DMS53 treated with DMSO at 0.1 percent for 48 hours (cell line): ENCODE measurements at regions not wholly inside any gene's neighbourhood (a gene's known extent, or its start where the extent isn't known, plus 50 kb on each side); places are given as distances from the start of the nearest gene placed in this dataset.
"Not testable (repeated sequence)": the region's sequence is repeated elsewhere in the genome, so short reads cannot be mapped to it uniquely, and the experiment has no call there.

ENCODE experiments used
- DNase-seq: peaks from one replicate; lab custom pipeline; 2025; ENCODE audit not compliant: unreplicated experiment; lab: John Stamatoyannopoulos, UW

GRCh38 chr1:184821658-184822057 lies 67.0 kb upstream of the EDEM3 start:
- no peak for DNase-seq

DNA sequence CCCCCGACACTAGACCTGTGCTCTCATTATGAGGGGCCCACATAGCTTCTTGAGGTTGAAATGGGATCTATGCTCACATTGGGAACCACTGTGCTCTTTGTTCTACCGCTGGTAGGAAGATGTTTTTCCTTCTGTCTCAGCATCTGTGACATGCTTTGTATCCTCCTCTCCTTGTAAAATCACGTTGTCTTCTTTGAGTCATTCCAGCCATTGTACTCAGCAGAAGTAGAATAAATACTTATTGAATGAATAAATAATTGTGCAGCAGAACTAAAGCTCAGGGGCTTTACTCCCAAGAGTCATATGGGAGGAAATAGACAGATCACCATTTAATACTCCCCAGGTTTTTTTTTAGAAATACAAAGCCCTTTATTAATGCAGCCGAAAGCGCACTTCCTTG lies 66.3 kb upstream of the EDEM3 start:
- DNase-seq = no peak

GRCh38 chr1:184820218-184820750 lies 65.6 kb upstream of the EDEM3 start:
- DNase-seq = no peak

DNA sequence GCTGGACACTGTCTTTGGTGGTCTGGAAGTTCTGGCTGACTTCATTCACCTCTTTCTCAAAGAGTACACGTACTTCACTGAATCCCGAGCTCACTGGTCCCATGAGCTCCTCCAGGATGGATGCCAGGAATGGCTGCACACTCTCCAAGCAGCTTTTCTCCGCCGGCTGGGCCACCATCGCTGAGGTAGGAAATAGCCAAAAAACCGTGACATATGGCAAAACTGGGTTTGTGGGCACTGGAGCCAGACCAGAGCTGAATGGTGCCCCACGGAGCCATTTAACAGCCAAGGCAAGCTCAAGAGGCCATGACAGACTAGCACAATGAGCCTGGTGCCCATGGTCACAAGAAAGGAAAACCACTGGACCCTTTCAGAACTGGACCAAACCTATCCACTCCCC lies 64.0 kb upstream of the EDEM3 start:
- DNase-seq = no peak

GRCh38 chr1:184817003-184817402 lies 62.3 kb upstream of the EDEM3 start:
- DNase-seq = not testable (repeated sequence)

GRCh38 chr1:184813528-184814089 lies 59.0 kb upstream of the EDEM3 start:
- no peak for DNase-seq

DNA sequence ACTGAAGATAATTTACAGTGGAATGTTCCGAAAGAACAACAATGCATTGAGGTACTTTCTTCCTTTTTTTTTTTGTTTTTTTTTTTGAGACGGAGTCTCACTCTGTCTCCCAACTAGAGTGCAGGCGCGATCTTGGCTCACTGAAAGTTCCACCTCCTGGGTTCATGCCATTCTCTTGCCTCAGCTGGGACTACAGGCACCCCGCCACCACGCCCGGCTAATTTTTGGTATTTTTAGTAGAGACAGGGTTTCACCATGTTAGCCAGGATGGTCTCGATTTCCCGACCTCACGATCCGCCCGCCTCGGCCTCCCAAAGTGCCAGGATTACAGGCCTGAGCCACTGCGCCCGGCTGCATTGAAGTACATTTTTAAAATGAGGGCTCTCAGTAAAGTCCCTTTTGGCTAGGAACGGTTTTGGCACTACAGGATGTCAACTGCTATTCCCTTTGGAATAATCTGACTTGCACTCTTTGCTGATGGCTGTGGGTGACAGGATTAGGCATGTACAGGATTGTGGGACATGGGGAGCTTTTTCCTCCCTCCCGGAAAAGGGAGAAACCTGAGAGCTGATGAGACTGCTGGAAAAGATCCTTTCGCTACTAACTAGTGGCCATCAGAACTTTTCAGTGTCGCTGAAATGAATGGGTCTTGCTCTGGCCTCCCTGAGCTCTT lies 56.9 kb upstream of the EDEM3 start:
- DNase-seq = no peak

- no peak for DNase-seq
Observed at GRCh38 chr1:184810735-184811343, 56.2 kb upstream of the EDEM3 start.

DNA sequence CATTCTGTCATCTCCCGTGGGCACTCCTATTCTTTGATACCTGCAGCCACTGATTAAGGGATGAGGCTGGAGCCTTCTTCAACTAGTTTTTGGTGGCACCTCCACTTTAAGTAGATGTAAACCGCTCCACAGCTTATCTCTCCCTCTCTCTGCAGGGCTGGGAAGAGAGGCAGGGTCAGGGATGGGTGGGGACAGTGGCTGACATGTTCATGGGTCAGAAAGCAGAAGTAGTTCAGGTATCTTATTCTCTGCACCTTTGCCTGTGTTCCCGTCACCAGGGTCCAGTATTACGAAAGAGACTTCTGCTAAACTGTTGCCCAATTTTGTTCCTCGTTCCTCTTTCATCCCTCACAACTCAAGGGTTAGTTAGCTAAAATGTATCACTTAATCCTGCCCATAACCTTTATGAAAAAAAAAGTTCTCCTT lies 51.7 kb upstream of the EDEM3 start:
- no peak for DNase-seq

- DNase-seq = peak; percentile 86
Observed at GRCh38 chr1:184805667-184806295, 51.1 kb upstream of the EDEM3 start.
